CD4-positive, alpha-beta T cell treated with Interleukin-1 beta for 1 hour (primary cell): ENCODE measurements at regions not wholly inside any gene's neighbourhood (a gene's known extent, or its start where the extent isn't known, plus 50 kb on each side); places are given as distances from the start of the nearest gene placed in this dataset.
"Not testable (repeated sequence)": the region's sequence is repeated elsewhere in the genome, so short reads cannot be mapped to it uniquely, and the experiment has no call there.

Experiments used
- DNase-seq, 2 donors: peaks; one replicate each; pipeline ENCODE4 v3.0.0-alpha.2; 2020 to 2022

- no peak for DNase-seq
Measured at GRCh38 chrX:115972717-115973116, 197.8 kb upstream of the AGTR2 start.

GRCh38 chrX:115978068-115978467 is 192.5 kb upstream of the AGTR2 start:
- DNase-seq, result no peak

GRCh38 chrX:115983148-115983547 is 187.4 kb upstream of the AGTR2 start:
- not testable (repeated sequence) for DNase-seq

- DNase-seq, result not testable (repeated sequence)
Measured at GRCh38 chrX:115987464-115987863, 183.1 kb upstream of the AGTR2 start.

- no peak for DNase-seq
Measured at GRCh38 chrX:115988825-115989224, 181.7 kb upstream of the AGTR2 start.

GRCh38 chrX:115989686-115990085 is 180.9 kb upstream of the AGTR2 start:
- DNase-seq, result no peak

GRCh38 chrX:116009346-116009745 is 161.2 kb upstream of the AGTR2 start:
- no peak for DNase-seq

GRCh38 chrX:116009861-116010710 is 160.5 kb upstream of the AGTR2 start:
- DNase-seq, result no peak

- DNase-seq, result no peak
Measured at GRCh38 chrX:116010939-116011338, 159.6 kb upstream of the AGTR2 start.

GRCh38 chrX:116031331-116031730 is 139.2 kb upstream of the AGTR2 start:
- no peak for DNase-seq
